WERI-Rb-1 (cell line): ENCODE measurements at regions not wholly inside any gene's neighbourhood (a gene's known extent, or its start where the extent isn't known, plus 50 kb on each side); places are given as distances from the start of the nearest gene placed in this dataset.

Experiments
- DNase-seq: peaks from one replicate; pipeline ENCODE4 v3.0.0-alpha.2; 2020
- H3K27ac ChIP-seq: fragments of 250-450 bp; sonication (Bioruptor Pico); 2 replicates; pipeline ENCODE4 v1.5.1; 2020; ENCODE audit warnings: mild to moderate bottlenecking, moderate library complexity
- H3K27me3 ChIP-seq: fragments of 250-450 bp; sonication (Bioruptor Pico); 2 replicates; pipeline ENCODE4 v1.5.1; 2021; ENCODE audit warnings: mild to moderate bottlenecking, low read depth, moderate library complexity; ENCODE audit not compliant: insufficient read depth, severe bottlenecking
- H3K36me3 ChIP-seq: fragments of 250-450 bp; sonication (Bioruptor Pico); 2 replicates; pipeline ENCODE4 v1.5.1; 2020; ENCODE audit warnings: mild to moderate bottlenecking, moderate library complexity
- H3K4me3 ChIP-seq: 2 replicates; pipeline ENCODE4 v1.5.1; 2011; ENCODE audit warnings: low read depth, mild to moderate bottlenecking, control low read depth, low read length
- H3K9me3 ChIP-seq: fragments of 250-450 bp; sonication (Bioruptor Pico); 2 replicates; pipeline ENCODE4 v1.5.1; 2021; ENCODE audit warnings: mild to moderate bottlenecking, moderate library complexity; ENCODE audit not compliant: severe bottlenecking
- TF ChIP-seq, protein P1 (sequence below): IDR thresholded peaks from 2 replicates; pipeline ENCODE4 v1.5.1; 2011; ENCODE audit warnings: low read depth, mild to moderate bottlenecking, control low read depth, inconsistent platforms, low read length

DNA sequence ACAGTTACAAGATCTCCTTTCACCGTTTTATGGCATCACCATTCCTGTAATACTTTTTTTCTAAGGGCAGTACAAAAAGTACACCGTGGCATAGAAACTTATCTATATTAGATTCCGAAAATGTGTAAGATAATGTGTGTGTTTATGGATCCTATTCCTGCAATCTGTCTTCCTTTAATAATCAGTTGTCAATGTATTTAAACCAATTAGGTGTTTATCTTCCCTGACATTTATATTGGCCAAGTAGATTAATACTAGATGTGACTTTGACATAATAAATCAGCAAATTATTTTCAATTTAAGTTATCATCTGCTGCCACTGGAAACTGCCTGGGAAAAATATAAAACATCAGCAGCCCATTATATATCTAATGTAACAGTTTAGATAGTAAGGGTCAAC is 770.3 kb upstream of the ADGRL2 start:
- no peaks in the 10 kb centered on the region for H3K9me3 ChIP-seq
- TF ChIP-seq, protein P1, sequence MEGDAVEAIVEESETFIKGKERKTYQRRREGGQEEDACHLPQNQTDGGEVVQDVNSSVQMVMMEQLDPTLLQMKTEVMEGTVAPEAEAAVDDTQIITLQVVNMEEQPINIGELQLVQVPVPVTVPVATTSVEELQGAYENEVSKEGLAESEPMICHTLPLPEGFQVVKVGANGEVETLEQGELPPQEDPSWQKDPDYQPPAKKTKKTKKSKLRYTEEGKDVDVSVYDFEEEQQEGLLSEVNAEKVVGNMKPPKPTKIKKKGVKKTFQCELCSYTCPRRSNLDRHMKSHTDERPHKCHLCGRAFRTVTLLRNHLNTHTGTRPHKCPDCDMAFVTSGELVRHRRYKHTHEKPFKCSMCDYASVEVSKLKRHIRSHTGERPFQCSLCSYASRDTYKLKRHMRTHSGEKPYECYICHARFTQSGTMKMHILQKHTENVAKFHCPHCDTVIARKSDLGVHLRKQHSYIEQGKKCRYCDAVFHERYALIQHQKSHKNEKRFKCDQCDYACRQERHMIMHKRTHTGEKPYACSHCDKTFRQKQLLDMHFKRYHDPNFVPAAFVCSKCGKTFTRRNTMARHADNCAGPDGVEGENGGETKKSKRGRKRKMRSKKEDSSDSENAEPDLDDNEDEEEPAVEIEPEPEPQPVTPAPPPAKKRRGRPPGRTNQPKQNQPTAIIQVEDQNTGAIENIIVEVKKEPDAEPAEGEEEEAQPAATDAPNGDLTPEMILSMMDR = no peak
- DNase-seq = no peak
- H3K4me3 ChIP-seq = no peak overlapping the region
- H3K36me3 ChIP-seq = no peaks in the 10 kb centered on the region
- H3K27me3 ChIP-seq = no peaks in the 10 kb centered on the region
- H3K27ac ChIP-seq = no peak overlapping the region

DNA sequence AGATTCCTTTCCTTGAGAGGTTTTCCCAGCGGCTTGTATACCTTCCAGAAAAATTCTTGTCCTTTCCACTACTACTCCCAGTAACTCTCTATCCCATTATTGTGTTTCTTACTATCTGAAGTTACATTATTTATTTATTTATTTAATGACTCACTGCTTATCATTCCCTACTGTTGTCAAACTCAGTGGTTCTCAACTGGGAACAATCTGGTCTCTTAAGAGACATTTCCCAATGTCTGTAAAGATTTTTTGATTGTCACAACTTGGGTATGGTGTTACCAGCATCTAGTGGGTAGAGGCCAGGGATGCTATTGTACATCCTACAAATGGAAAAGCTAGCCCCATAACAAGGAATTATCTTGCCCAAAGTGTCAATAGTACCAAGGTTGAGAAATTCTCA is 771.5 kb upstream of the ADGRL2 start:
- Histone ChIP-seq H3K27me3 (no peaks in the 10 kb centered on the region), H3K4me3 (no peak overlapping the region), H3K9me3 (no peaks in the 10 kb centered on the region), H3K36me3 (no peaks in the 10 kb centered on the region), H3K27ac (no peak overlapping the region)
- no peak for DNase-seq
- TF ChIP-seq, protein P1 = no peak

DNA sequence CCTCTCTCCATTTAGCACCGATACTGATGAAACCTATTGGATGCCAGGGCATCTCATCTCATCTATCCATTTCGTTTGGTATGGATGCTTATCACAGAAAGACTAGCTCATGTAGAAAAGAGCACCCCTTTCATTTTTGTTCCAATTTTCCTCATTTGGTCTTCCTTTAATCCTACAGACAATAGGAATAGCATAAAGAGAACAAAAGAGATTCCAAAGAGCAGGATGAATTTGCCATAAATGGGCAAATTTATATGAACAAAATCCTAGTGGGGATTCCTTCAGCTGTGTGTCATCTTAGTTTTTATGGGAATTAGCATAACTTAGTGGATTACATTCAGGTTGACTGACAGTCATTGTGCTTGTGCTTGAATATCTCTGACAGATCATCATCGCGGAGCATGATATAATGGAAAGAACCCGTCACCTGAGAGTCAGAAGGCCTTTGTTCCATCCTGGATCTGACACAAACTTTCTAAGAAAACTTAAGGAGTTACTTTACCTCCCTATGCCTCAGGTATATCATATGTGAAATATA is 777.5 kb upstream of the ADGRL2 start:
- no peak overlapping the region for H3K4me3 ChIP-seq
- H3K27me3 ChIP-seq = no peaks in the 10 kb centered on the region
- TF ChIP-seq, protein P1 = no peak
- no peaks in the 10 kb centered on the region for H3K9me3 ChIP-seq
- H3K36me3 ChIP-seq = no peaks in the 10 kb centered on the region
- H3K27ac ChIP-seq = no peak overlapping the region
- DNase-seq = no peak

DNA sequence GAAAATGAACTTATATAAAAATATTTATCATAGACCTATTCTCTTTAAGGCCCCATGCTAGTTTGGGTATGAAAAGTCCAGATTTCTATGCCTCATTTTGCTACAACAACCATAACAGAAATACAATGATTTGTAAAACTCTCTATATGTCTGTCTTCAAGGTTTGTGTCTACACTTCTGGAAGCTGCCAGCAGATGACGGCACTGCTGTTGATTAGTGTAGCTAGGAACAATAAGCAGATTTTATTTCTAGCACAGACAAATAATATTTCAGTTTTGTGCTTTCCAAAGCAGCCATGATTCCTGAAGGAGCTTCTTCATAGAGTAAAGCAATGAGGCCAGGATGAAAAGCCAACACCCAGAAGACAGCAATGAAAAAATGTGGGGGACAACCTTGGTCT is 779.6 kb upstream of the ADGRL2 start:
- Histone ChIP-seq H3K9me3 (no peaks in the 10 kb centered on the region), H3K27me3 (no peaks in the 10 kb centered on the region), H3K36me3 (no peaks in the 10 kb centered on the region), H3K4me3 (no peak overlapping the region), H3K27ac (no peak overlapping the region)
- TF ChIP-seq, protein P1 = no peak
- DNase-seq = no peak

DNA sequence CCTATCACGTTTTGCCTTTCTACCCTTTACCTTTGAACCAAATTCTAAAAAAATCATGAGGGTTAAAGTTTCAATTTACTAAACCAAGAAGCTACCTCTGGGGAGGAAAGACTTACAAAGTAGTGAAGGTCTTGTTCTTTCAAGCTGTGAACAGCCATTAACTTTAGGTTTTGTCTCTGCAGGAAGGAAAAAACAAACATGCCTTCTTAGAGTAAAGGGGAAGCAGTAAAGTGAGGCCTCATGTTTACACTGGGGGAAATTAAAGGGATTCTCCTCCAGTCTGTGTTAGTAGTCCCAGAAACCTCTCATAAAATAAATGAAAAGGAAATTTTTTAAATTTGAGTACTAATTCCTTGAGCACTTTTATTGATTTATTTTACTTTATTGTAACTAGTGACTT is 780.2 kb upstream of the ADGRL2 start:
- no peak for DNase-seq
- Histone ChIP-seq H3K27me3 (no peaks in the 10 kb centered on the region), H3K36me3 (no peaks in the 10 kb centered on the region), H3K27ac (no peak overlapping the region), H3K9me3 (no peaks in the 10 kb centered on the region), H3K4me3 (no peak overlapping the region)
- TF ChIP-seq, protein P1 = no peak

DNA sequence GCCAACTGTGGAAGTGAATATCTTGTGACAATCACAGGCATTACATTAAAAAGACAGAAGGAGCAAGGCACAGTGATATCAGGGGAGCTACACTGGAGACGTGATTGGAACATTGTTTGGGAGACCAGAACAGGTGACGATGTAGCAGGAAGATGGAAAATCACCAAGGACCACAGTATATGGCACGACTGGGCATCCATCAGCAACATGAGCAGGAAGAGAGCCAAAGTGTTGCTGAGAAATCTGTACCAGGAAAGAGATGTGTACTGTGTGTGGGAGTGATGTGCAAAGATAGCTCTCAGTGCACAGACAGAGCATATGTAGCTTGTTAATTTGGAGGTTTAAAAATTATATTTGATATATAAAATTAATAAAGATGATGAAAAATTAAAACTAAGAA is 790.6 kb upstream of the ADGRL2 start:
- TF ChIP-seq, protein P1 = no peak
- H3K9me3 ChIP-seq = no peaks in the 10 kb centered on the region
- H3K27me3 ChIP-seq = no peaks in the 10 kb centered on the region
- no peaks in the 10 kb centered on the region for H3K36me3 ChIP-seq
- H3K27ac ChIP-seq = no peak overlapping the region
- no peak overlapping the region for H3K4me3 ChIP-seq
- DNase-seq = no peak
